GM23248 (cell line): ENCODE measurements at regions not wholly inside any gene's neighbourhood (a gene's known extent, or its start where the extent isn't known, plus 50 kb on each side); places are given as distances from the start of the nearest gene placed in this dataset.
"Not testable (repeated sequence)": the region's sequence is repeated elsewhere in the genome, so short reads cannot be mapped to it uniquely, and the experiment has no call there.

Experiments
- DNase-seq: peaks from one replicate; pipeline ENCODE4 v3.0.0-alpha.2; 2015
- H2AFZ ChIP-seq: fragments of 200-600 bp; sonication (generic); 2 replicates; pipeline ENCODE4 v1.6.1; 2016; ENCODE audit warnings: antibody characterized with exemption
- H3F3A ChIP-seq: fragments of 200-600 bp; sonication (generic); 2 replicates; pipeline ENCODE4 v1.6.1; 2016; ENCODE audit warnings: mild to moderate bottlenecking, antibody characterized with exemption, mixed run types; ENCODE audit not compliant: insufficient read depth
- H3K27ac ChIP-seq: fragments of 200-600 bp; sonication (generic); 2 replicates; pipeline ENCODE4 v1.5.1; 2016; ENCODE audit warnings: mild to moderate bottlenecking
- H3K27me3 ChIP-seq: fragments of 200-600 bp; sonication (generic); replicated peaks from 2 replicates; pipeline ENCODE4 v1.6.1; 2016; ENCODE audit warnings: mild to moderate bottlenecking; ENCODE audit not compliant: insufficient read depth
- H3K36me3 ChIP-seq: fragments of 200-600 bp; sonication (generic); 2 replicates; pipeline ENCODE4 v1.6.1; 2016; ENCODE audit warnings: low read depth, mild to moderate bottlenecking
- H3K4me1 ChIP-seq: fragments of 200-600 bp; sonication (generic); 2 replicates; pipeline ENCODE4 v1.6.1; 2016; ENCODE audit warnings: mild to moderate bottlenecking; ENCODE audit not compliant: insufficient read depth
- H3K4me2 ChIP-seq: fragments of 200-600 bp; sonication (generic); one replicate; pipeline ENCODE4 v1.6.1; 2016; ENCODE audit warnings: mild to moderate bottlenecking; ENCODE audit not compliant: unreplicated experiment
- H3K4me3 ChIP-seq: fragments of 200-600 bp; sonication (generic); 2 replicates; pipeline ENCODE4 v1.5.1; 2016; ENCODE audit warnings: mild to moderate bottlenecking
- H3K79me2 ChIP-seq: fragments of 200-600 bp; sonication (generic); 2 replicates; pipeline ENCODE4 v1.6.1; 2016; ENCODE audit warnings: mild to moderate bottlenecking; ENCODE audit not compliant: insufficient read depth
- H3K9ac ChIP-seq: fragments of 200-600 bp; sonication (generic); 2 replicates; pipeline ENCODE4 v1.6.1; 2016; ENCODE audit warnings: mild to moderate bottlenecking
- H3K9me2 ChIP-seq: fragments of 200-600 bp; sonication (generic); 2 replicates; pipeline ENCODE4 v1.6.1; 2016; ENCODE audit warnings: mixed run types, mild to moderate bottlenecking, moderate library complexity; ENCODE audit not compliant: insufficient read depth
- H3K9me3 ChIP-seq: fragments of 200-600 bp; sonication (generic); one replicate; pipeline ENCODE4 v1.6.1; 2017; ENCODE audit warnings: low read depth
- H4K20me1 ChIP-seq: fragments of 200-600 bp; sonication (generic); 2 replicates; pipeline ENCODE4 v1.6.0; 2016; ENCODE audit not compliant: insufficient read depth
- EZH2 ChIP-seq: fragments of 200-600 bp; sonication (generic); IDR thresholded peaks from 2 replicates; pipeline ENCODE4 v1.6.1; 2018; ENCODE audit warnings: antibody characterized with exemption, mild to moderate bottlenecking; ENCODE audit not compliant: insufficient read depth, poor library complexity, severe bottlenecking
- EZH2phosphoT487 ChIP-seq: fragments of 200-600 bp; sonication (generic); IDR thresholded peaks from 2 replicates; pipeline ENCODE4 v1.6.1; 2018; ENCODE audit warnings: antibody characterized with exemption, moderate library complexity, mild to moderate bottlenecking, low read depth; ENCODE audit not compliant: insufficient read depth
- WGBS, 2 experiments: methylation state at CpG; one replicate each; pipeline ENCODE4 v1.1.6; 2015 to 2017; ENCODE audit warnings: low lambda C conversion rate in 2 of 2, low coverage in 1 of 2; ENCODE audit errors: missing lambda C conversion rate in 2 of 2; 5-methylcytosine and 5-hydroxymethylcytosine counted together
- in situ Hi-C: fragments of 300-500 bp; cut with MboI; formaldehyde crosslinking; loops from 2 replicates; pipeline ENCODE4 v1.15.0; 2020

GRCh38 chr2:154960802-154961583 is 262.5 kb downstream of the KCNJ3 start:
- WGBS, 2 experiments = 19 to 28% methylated on average over 3 of the region's 3 CpGs
- H3K9ac ChIP-seq = no peak overlapping the region
- no peaks in the 10 kb centered on the region for H3K27me3 ChIP-seq
- no peak overlapping the region for H3K4me2 ChIP-seq
- in situ Hi-C loops = no loop called here
- H2AFZ ChIP-seq = no peak overlapping the region
- H3F3A ChIP-seq = no peaks in the 10 kb centered on the region
- no peak overlapping the region for H3K4me3 ChIP-seq
- DNase-seq = no peak
- H4K20me1 ChIP-seq = no peaks in the 10 kb centered on the region
- TF ChIP-seq EZH2 (no peak), EZH2phosphoT487 (no peak)
- no peaks in the 10 kb centered on the region for H3K79me2 ChIP-seq
- no peaks in the 10 kb centered on the region for H3K9me3 ChIP-seq
- no peak overlapping the region for H3K27ac ChIP-seq
- H3K36me3 ChIP-seq = no peaks in the 10 kb centered on the region
- no peaks in the 10 kb centered on the region for H3K4me1 ChIP-seq
- no peaks in the 10 kb centered on the region for H3K9me2 ChIP-seq

GRCh38 chr2:154952346-154952980 is 254.0 kb downstream of the KCNJ3 start:
- Histone ChIP-seq H3K4me2 (no peak overlapping the region), H3K9me3 (no peaks in the 10 kb centered on the region), H2AFZ (no peak overlapping the region), H3K9me2 (no peaks in the 10 kb centered on the region), H3K27ac (no peak overlapping the region), H3K36me3 (no peaks in the 10 kb centered on the region), H3K9ac (no peak overlapping the region), H4K20me1 (no peaks in the 10 kb centered on the region), H3K79me2 (no peaks in the 10 kb centered on the region), H3F3A (no peaks in the 10 kb centered on the region), H3K27me3 (no peaks in the 10 kb centered on the region), H3K4me3 (no peak overlapping the region), H3K4me1 (no peaks in the 10 kb centered on the region)
- 7 to 11% methylated on average over 4 of the region's 4 CpGs for WGBS, 2 experiments
- in situ Hi-C loops = no loop called here
- TF ChIP-seq EZH2 = no peak
- TF ChIP-seq EZH2phosphoT487 = no peak
- DNase-seq = no peak

- H3K4me2 ChIP-seq, in situ Hi-C loops, H3K9me2 ChIP-seq, H4K20me1 ChIP-seq, H3F3A ChIP-seq, H3K9me3 ChIP-seq, DNase-seq, H3K79me2 ChIP-seq, H2AFZ ChIP-seq, H3K9ac ChIP-seq, H3K36me3 ChIP-seq, H3K27me3 ChIP-seq, H3K4me1 ChIP-seq, H3K4me3 ChIP-seq, H3K27ac ChIP-seq: not testable (repeated sequence)
- 45 to 48% methylated on average over 16 of the region's 16 CpGs for whole genome bisulfite sequencing, 2 experiments
Observed at GRCh38 chr2:154947416-154947815, 248.9 kb downstream of the KCNJ3 start.

GRCh38 chr2:154945984-154946383 is 247.5 kb downstream of the KCNJ3 start:
- Histone ChIP-seq H3K4me1 (no peaks in the 10 kb centered on the region), H3K9me2 (no peaks in the 10 kb centered on the region), H3K27ac (no peak overlapping the region), H3K27me3 (no peaks in the 10 kb centered on the region), H3K9me3 (no peaks in the 10 kb centered on the region), H3K79me2 (no peaks in the 10 kb centered on the region), H3K9ac (no peak overlapping the region), H4K20me1 (no peaks in the 10 kb centered on the region), H3K4me3 (no peak overlapping the region), H3K36me3 (no peaks in the 10 kb centered on the region), H3K4me2 (no peak overlapping the region), H2AFZ (no peak overlapping the region), H3F3A (no peaks in the 10 kb centered on the region)
- 30 to 50% methylated on average over 1 of the region's 1 CpG for WGBS, 2 experiments
- in situ Hi-C loops = no loop called here
- TF ChIP-seq EZH2 = no peak
- TF ChIP-seq EZH2phosphoT487 = no peak
- no peak for DNase-seq

GRCh38 chr2:154941379-154941778 is 242.9 kb downstream of the KCNJ3 start:
- in situ Hi-C loops = no loop called here
- Histone ChIP-seq H4K20me1 (no peaks in the 10 kb centered on the region), H3K27ac (no peak overlapping the region), H3K79me2 (no peaks in the 10 kb centered on the region), H3K4me2 (no peak overlapping the region), H3K4me3 (no peak overlapping the region), H3K9me2 (no peaks in the 10 kb centered on the region), H3K4me1 (no peaks in the 10 kb centered on the region), H3K27me3 (no peaks in the 10 kb centered on the region), H2AFZ (no peak overlapping the region), H3F3A (no peaks in the 10 kb centered on the region), H3K9me3 (no peaks in the 10 kb centered on the region), H3K9ac (no peak overlapping the region), H3K36me3 (no peaks in the 10 kb centered on the region)
- TF ChIP-seq EZH2phosphoT487 (no peak), EZH2 (no peak)
- no peak for DNase-seq
